GM06990 (cell line): ENCODE measurements at regions not wholly inside any gene's neighbourhood (a gene's known extent, or its start where the extent isn't known, plus 50 kb on each side); places are given as distances from the start of the nearest gene placed in this dataset.

Experiments
- DNase-seq: peaks from one replicate; pipeline ENCODE4 v3.0.0-alpha.2; 2011; ENCODE audit not compliant: insufficient read length; ENCODE audit errors: extremely low read depth
- H3K27me3 ChIP-seq: replicated peaks from 2 replicates; pipeline ENCODE4 v1.6.0; 2011; ENCODE audit warnings: low read length; ENCODE audit not compliant: control insufficient read depth, insufficient read depth
- H3K36me3 ChIP-seq: 2 replicates; pipeline ENCODE4 v1.5.1; 2011; ENCODE audit warnings: low read length; ENCODE audit not compliant: control insufficient read depth, insufficient read depth
- H3K4me3 ChIP-seq: replicated peaks from 2 replicates; pipeline ENCODE4 v1.5.1; 2011; ENCODE audit warnings: low read depth, mild to moderate bottlenecking, control low read depth, low read length
- TF ChIP-seq, protein P1 (sequence below): IDR thresholded peaks from 2 replicates; pipeline ENCODE4 v1.5.1; 2011; ENCODE audit warnings: low read length, control low read depth, mild to moderate bottlenecking, inconsistent platforms; ENCODE audit not compliant: insufficient read depth, poor library complexity, severe bottlenecking

DNA sequence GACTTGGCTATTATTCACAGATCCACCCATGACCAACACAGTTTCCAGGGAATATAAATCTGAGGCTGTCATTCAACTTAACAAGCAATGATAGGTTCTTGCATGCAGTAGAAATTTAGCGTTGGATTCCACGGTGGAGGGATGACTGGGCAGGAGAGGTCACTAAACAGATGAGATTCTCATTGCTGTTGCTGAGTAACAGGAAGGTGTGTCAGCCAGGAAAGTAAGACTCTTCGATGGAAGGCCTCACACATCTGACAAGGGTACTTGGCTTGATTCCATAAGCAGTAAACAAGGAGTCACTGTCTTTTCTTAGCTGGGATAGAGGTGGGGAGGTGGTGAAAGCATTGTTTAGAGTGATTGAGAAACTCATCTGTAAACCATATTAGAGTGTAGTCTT is 1152.0 kb downstream of the SORCS3 start:
- Histone ChIP-seq H3K36me3 (no peaks in the 10 kb centered on the region), H3K27me3 (no peaks in the 10 kb centered on the region), H3K4me3 (no peak overlapping the region)
- TF ChIP-seq, protein P1, sequence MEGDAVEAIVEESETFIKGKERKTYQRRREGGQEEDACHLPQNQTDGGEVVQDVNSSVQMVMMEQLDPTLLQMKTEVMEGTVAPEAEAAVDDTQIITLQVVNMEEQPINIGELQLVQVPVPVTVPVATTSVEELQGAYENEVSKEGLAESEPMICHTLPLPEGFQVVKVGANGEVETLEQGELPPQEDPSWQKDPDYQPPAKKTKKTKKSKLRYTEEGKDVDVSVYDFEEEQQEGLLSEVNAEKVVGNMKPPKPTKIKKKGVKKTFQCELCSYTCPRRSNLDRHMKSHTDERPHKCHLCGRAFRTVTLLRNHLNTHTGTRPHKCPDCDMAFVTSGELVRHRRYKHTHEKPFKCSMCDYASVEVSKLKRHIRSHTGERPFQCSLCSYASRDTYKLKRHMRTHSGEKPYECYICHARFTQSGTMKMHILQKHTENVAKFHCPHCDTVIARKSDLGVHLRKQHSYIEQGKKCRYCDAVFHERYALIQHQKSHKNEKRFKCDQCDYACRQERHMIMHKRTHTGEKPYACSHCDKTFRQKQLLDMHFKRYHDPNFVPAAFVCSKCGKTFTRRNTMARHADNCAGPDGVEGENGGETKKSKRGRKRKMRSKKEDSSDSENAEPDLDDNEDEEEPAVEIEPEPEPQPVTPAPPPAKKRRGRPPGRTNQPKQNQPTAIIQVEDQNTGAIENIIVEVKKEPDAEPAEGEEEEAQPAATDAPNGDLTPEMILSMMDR: no peak
- no peak for DNase-seq

DNA sequence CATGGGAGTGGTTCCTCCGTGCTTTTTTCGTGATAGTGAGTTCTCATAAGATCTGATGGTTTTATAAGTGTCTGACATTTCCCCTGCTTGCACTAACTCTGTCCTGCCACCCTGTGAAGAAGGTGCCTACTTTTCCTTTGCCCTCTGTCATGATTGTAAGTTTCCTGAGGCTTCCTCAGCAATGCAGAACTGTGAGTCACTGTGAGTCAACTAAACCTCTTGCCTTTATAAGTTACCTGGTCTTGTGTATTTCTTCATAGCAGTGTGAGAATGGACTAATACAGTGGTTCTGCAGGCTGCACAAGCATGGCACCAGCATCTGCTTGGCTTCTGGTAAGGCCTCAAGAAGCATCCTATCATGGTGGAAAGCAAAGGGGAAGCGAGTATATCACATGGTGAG is 1144.6 kb downstream of the SORCS3 start:
- H3K4me3 ChIP-seq: no peak overlapping the region
- no peaks in the 10 kb centered on the region for H3K27me3 ChIP-seq
- DNase-seq: no peak
- TF ChIP-seq, protein P1: no peak
- no peaks in the 10 kb centered on the region for H3K36me3 ChIP-seq

DNA sequence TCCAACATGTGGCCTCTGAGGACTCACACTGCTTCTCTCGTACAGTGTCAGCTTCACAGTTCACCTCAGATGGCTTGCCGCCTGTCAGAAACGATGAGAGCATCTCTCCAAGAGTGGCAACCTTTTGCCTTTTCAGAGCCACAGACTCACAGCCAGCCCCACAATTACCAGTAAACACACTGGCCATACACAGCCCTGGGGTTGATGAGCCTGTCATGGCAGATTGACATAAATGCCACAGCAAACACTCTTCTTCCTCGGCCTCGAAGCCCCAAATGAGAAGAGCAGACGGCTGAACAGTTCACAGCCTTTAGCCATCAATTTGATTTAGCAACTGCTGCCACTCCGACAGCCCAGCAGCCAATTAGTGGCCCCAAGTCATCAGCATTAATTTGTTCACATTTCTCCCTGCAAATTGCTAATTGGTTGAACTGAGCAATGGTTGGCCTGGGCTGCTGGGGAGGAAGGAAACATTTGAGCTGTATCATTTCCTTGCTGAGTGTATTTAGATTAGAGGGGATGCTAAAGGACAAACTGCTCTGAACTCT is 1142.9 kb downstream of the SORCS3 start:
- no peaks in the 10 kb centered on the region for H3K27me3 ChIP-seq
- H3K36me3 ChIP-seq: no peaks in the 10 kb centered on the region
- no peak overlapping the region for H3K4me3 ChIP-seq
- no peak for DNase-seq
- TF ChIP-seq, protein P1: no peak

DNA sequence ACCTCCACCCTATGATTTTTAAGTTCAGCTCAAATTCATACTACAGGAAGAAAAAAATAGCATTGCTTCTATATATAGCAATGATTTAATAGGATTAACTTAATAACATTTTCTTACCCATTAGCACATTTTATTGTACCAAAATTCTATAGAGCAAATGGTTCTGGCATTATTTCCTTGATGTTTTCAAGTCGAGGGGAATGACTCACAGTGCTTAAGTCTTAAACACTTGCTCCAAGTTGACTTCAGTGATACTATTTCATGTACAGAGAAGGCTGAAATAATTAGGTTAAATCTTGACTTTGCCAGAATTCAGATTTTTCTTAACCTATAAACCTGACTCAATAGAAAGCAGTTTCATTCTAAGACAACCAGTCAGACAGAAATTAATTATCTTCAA is 1133.8 kb downstream of the SORCS3 start:
- Histone ChIP-seq H3K27me3 (no peaks in the 10 kb centered on the region), H3K4me3 (no peak overlapping the region), H3K36me3 (no peaks in the 10 kb centered on the region)
- TF ChIP-seq, protein P1: no peak
- DNase-seq: no peak

DNA sequence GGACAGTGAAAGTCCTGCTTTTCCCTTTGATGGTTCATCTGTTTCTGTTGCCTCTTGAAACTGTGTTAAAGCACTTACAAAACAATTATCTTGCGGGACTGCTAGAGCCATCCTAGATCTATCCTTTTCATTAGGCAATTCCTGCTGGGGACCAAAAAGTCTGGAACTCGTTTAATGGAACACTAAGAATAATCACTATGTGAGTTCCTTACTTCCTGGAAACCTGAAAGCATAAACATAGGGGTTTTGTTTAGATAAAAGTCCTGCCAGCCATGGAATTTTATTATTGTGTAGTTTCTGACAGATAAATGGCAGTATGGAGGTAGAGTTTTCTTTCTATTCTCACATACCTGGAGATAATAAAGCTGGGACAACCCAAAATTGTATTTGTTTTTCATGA is 1133.3 kb downstream of the SORCS3 start:
- Histone ChIP-seq H3K27me3 (no peaks in the 10 kb centered on the region), H3K4me3 (no peak overlapping the region), H3K36me3 (no peaks in the 10 kb centered on the region)
- TF ChIP-seq, protein P1: no peak
- DNase-seq: no peak
